ENCODE measurements at regions not wholly inside any gene's neighbourhood (a gene's known extent, or its start where the extent isn't known, plus 50 kb on each side); places are given as distances from the start of the nearest gene placed in this dataset.

DNA sequence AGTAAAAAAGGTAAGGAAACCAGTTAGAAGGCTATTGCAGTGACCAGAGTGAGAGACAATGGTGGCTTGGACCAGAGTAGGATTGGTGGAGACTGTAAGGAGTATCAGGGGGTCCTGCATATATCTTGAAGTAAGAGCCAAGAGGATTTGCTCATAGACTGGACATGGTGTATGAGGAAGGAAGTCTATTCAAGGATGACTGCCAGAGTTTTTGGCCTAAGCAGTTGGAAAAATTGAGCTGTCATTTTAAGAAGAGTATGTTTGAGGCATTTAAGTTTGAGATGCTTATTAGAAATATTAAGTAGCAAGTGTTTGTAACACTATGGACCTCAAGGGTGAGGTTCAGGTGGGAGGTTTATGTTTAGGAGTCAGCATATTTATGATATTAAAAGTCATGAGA, 596.6 kb downstream of the METTL15 start:
- peaks cover 71% of the 10 kb centered on the region for H3K79me2 ChIP-seq (ENCODE audit: control insufficient read depth, insufficient read depth, low read length)
- H3K9me3 ChIP-seq (replicated peaks; ENCODE audit: control insufficient read depth, insufficient read depth, low read length) = no peaks in the 10 kb centered on the region
- H4K20me1 ChIP-seq (replicated peaks; ENCODE audit: control insufficient read depth, extremely low read depth, insufficient read depth, low read length) = no peaks in the 10 kb centered on the region
- H3K27ac ChIP-seq (ENCODE audit: insufficient read depth, low read depth, low read length) = peak overlapping the region; percentile 82
- no peaks in the 10 kb centered on the region for H3K27me3 ChIP-seq (ENCODE audit: control insufficient read depth in 2 of 2, insufficient read depth in 2 of 2, low read length in 2 of 2)
- H3K4me3 ChIP-seq (replicated peaks in 1 of 3; ENCODE audit: insufficient read depth in 1 of 3, low read depth in 1 of 3, low read length in 3 of 3) = peak overlapping the region in 2 of 3 experiments; percentile 70 to 87
- BruUV-seq (replicated peaks) = no TSS peak
- dilution Hi-C loops (cut with MboI; ENCODE audit: extremely low pct_ligation_motif_present, low sequenced_read_pairs) (no loop called here), intact Hi-C loops (cut with micrococcal nuclease) (no loop called here)
- H3K4me1 ChIP-seq (ENCODE audit: control insufficient read depth, extremely low read depth, insufficient read depth, low read length) = peaks cover 45% of the 10 kb centered on the region
- no peaks in the 10 kb centered on the region for H3K36me3 ChIP-seq (ENCODE audit: control insufficient read depth in 2 of 2, extremely low read depth in 1 of 2, insufficient read depth in 2 of 2, low read length in 2 of 2)
- peak overlapping the region; percentile 87 for H3K9ac ChIP-seq (replicated peaks; ENCODE audit: extremely low read depth, insufficient read depth, low read length)
- no peak for FAIRE-seq
- H3K9me1 ChIP-seq (replicated peaks; ENCODE audit: control insufficient read depth, extremely low read depth, insufficient read depth, low read length) = no peaks in the 10 kb centered on the region
- peak; percentile 81 for DNase-seq (ENCODE audit: low read depth, low spot score)
- ChIA-PET CTCF (interaction anchor here (0.7 to 1.0 kb wide), 4 partner anchors 10 to 315 kb away, joined by 3 to 4 read pairs (median 3); no protein-coding TSS in a partner anchor), POLR2A (no interaction called here)
- peak overlapping the region; percentile 96 for H3K4me2 ChIP-seq (ENCODE audit: insufficient read depth, low read length)
- TF ChIP-seq GATA2 (IDR thresholded peaks at IDR 0.05; ENCODE audit: insufficient read depth, insufficient read length, low read depth, low read length) (peak; percentile 2), EZH2 (IDR thresholded peaks at IDR 0.05; ENCODE audit: borderline replicate concordance, low read depth, low read length, severe bottlenecking) (no peak), POLR2A (IDR thresholded peaks at IDR 0.05; ENCODE audit: low read depth, low read length) (peak; percentile 7), JUN (IDR thresholded peaks at IDR 0.05; ENCODE audit: borderline replicate concordance, insufficient read depth, insufficient read length, low read depth) (no peak), FOS (IDR thresholded peaks at IDR 0.05; ENCODE audit: borderline replicate concordance, insufficient read depth, low read length) (no peak)
- TF ChIP-seq, protein P1, sequence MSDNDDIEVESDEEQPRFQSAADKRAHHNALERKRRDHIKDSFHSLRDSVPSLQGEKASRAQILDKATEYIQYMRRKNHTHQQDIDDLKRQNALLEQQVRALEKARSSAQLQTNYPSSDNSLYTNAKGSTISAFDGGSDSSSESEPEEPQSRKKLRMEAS (IDR thresholded peaks at IDR 0.05; ENCODE audit: insufficient read depth, insufficient read length) = no peak
- TF ChIP-seq, protein P2, sequence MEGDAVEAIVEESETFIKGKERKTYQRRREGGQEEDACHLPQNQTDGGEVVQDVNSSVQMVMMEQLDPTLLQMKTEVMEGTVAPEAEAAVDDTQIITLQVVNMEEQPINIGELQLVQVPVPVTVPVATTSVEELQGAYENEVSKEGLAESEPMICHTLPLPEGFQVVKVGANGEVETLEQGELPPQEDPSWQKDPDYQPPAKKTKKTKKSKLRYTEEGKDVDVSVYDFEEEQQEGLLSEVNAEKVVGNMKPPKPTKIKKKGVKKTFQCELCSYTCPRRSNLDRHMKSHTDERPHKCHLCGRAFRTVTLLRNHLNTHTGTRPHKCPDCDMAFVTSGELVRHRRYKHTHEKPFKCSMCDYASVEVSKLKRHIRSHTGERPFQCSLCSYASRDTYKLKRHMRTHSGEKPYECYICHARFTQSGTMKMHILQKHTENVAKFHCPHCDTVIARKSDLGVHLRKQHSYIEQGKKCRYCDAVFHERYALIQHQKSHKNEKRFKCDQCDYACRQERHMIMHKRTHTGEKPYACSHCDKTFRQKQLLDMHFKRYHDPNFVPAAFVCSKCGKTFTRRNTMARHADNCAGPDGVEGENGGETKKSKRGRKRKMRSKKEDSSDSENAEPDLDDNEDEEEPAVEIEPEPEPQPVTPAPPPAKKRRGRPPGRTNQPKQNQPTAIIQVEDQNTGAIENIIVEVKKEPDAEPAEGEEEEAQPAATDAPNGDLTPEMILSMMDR (IDR thresholded peaks at IDR 0.05; ENCODE audit: extremely low read depth in 1 of 2, insufficient read depth in 1 of 2, low read depth in 1 of 2, low read length in 2 of 2) = no peak
- no peak overlapping the region for H2AFZ ChIP-seq (ENCODE audit: low read depth, low read length)
